Progenitor cell of endocrine pancreas (in vitro differentiated cells): ENCODE measurements at regions not wholly inside any gene's neighbourhood (a gene's known extent, or its start where the extent isn't known, plus 50 kb on each side); places are given as distances from the start of the nearest gene placed in this dataset.

Experiments
- DNase-seq: peaks from one replicate; pipeline ENCODE4 v3.0.0; 2021; ENCODE audit warnings: low spot score; ENCODE audit not compliant: unreplicated experiment
- H3K27ac Mint-ChIP-seq: 2 replicates; pipeline ENCODE4 v1.8.0; 2021; ENCODE audit warnings: mild to moderate bottlenecking, moderate library complexity, mixed read lengths
- H3K27me3 Mint-ChIP-seq: 2 replicates; pipeline ENCODE4 v1.8.0; 2021; ENCODE audit warnings: mixed read lengths
- H3K36me3 Mint-ChIP-seq: 2 replicates; pipeline ENCODE4 v1.8.0; 2022; ENCODE audit warnings: mixed read lengths; ENCODE audit not compliant: insufficient read depth
- H3K4me1 Mint-ChIP-seq: 2 replicates; pipeline ENCODE4 v1.8.0; 2021; ENCODE audit warnings: low read depth, mixed read lengths
- H3K4me3 Mint-ChIP-seq: 2 replicates; pipeline ENCODE4 v1.8.0; 2021; ENCODE audit warnings: low read depth, mild to moderate bottlenecking, moderate library complexity, mixed read lengths
- H3K9me3 Mint-ChIP-seq: 2 replicates; pipeline ENCODE4 v1.8.0; 2021; ENCODE audit warnings: low read depth, mixed read lengths
- CTCF ChIP-seq: fragments of 200-600 bp; sonication (generic); IDR thresholded peaks from one replicate; pipeline ENCODE4 v1.5.0; 2021; ENCODE audit warnings: antibody characterized with exemption, mild to moderate bottlenecking; ENCODE audit not compliant: unreplicated experiment

- Mint-ChIP-seq H3K9me3 (no peaks in the 10 kb centered on the region), H3K36me3 (no peaks in the 10 kb centered on the region), H3K4me1 (no peaks in the 10 kb centered on the region), H3K27me3 (peaks cover 26% of the 10 kb centered on the region), H3K27ac (no peak overlapping the region), H3K4me3 (no peak overlapping the region)
- no peak for DNase-seq
- no peak for TF ChIP-seq CTCF
Measured at GRCh38 chr3:72338082-72338941, 509.9 kb downstream of the SHQ1 start.

GRCh38 chr3:72337480-72337855 lies 510.8 kb downstream of the SHQ1 start:
- Mint-ChIP-seq H3K36me3 (no peaks in the 10 kb centered on the region), H3K4me3 (no peak overlapping the region), H3K9me3 (no peaks in the 10 kb centered on the region), H3K27me3 (peaks cover 27% of the 10 kb centered on the region), H3K27ac (no peak overlapping the region), H3K4me1 (no peaks in the 10 kb centered on the region)
- TF ChIP-seq CTCF, result no peak
- no peak for DNase-seq

DNA sequence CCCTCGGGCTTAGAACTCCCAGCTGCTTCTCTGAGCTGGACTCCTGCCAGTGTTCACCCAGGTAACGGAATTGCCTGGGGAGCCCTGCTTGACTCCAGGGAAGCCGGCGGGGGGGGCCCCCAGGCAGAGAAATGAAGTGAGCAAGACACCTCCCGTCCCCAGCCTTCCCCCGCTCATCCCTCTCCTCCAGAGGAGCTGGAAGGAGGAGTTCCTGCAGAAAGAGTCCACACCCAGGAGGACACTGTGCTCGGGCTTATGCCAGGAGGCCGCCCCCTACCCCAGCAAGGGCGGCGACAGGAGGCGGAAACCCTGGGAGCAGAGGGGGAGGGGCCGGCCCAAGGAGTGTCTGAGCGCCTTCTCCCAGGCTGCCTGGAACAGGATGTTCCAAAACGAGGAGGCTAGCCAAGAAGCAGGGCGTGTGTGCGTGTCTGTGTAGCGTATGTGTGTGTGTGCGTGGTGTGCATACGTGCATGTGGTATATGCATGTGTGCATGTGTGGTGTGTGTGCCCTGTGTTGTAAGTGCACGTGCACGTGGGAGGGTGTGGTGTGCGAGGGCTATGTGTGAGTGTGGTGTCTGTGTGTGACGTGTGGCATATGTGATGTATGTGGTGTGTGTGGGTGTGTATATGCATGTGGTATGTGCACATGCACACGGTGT lies 511.3 kb downstream of the SHQ1 start:
- DNase-seq, result no peak
- peaks cover 32% of the 10 kb centered on the region for H3K27me3 Mint-ChIP-seq
- H3K4me3 Mint-ChIP-seq, result no peak overlapping the region
- H3K4me1 Mint-ChIP-seq, result no peaks in the 10 kb centered on the region
- H3K36me3 Mint-ChIP-seq, result no peaks in the 10 kb centered on the region
- TF ChIP-seq CTCF, result no peak
- no peak overlapping the region for H3K27ac Mint-ChIP-seq
- no peaks in the 10 kb centered on the region for H3K9me3 Mint-ChIP-seq

DNA sequence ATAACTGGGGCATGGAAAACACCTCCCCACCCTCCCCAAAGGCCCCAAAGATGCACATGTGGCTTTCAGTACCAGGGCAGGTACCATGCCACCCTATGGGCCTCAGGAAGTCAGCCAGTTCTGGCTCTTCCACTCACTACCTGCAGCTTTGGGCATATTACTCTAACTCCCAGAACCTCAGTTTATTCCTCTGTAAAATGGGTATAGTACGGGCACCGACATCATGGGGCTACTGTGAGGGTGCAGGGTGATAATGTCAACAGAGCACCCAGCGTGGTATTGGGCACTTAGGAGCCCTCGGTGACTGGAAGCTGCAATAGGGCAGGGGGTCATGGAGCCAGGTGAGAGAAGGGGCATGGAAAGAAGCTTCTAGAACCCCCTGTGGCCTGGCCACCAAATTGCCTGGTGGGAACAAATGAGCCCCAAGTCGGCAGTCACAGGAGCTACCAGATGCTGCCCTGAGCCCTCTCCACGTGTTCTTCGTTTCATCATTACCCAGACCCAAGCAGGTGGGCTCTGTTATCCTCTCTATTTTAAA lies 512.1 kb downstream of the SHQ1 start:
- Mint-ChIP-seq H3K4me3 (no peak overlapping the region), H3K27ac (no peak overlapping the region), H3K27me3 (peaks cover 33% of the 10 kb centered on the region), H3K36me3 (no peaks in the 10 kb centered on the region), H3K4me1 (no peaks in the 10 kb centered on the region), H3K9me3 (no peaks in the 10 kb centered on the region)
- DNase-seq, result no peak
- TF ChIP-seq CTCF, result no peak

DNA sequence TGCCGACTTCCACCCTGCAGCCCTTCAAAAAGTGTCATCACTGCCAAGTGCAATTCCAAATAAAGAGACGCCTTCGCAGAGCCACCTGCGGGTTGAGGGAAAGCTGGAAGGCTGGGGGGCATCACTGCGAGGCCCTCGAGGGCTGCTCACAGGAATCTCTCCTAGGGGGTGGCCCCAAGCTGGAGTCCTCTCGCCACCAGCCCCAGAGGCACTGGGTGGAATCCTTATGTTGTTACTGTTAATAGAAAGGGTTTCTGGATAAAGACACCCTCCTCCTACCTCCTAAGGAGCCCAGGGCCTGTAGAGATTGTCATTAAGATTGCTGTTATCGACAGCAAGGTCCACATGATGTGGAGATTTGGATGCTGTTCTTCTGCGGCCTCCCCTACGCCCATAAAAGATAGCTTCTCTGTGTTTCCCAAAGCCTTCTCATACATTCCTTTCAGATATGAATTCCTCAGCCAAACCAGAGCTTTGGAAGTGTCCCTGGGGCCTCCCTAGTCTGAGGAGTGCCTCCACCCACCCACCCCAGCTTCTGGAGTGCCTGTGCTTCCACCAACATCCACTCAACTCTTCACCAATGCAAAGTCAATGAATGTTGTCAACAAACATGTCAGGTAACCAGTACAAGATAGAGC lies 512.7 kb downstream of the SHQ1 start:
- Mint-ChIP-seq H3K9me3 (no peaks in the 10 kb centered on the region), H3K4me1 (no peaks in the 10 kb centered on the region), H3K27ac (no peak overlapping the region), H3K36me3 (no peaks in the 10 kb centered on the region), H3K27me3 (peaks cover 37% of the 10 kb centered on the region), H3K4me3 (no peak overlapping the region)
- DNase-seq, result no peak
- TF ChIP-seq CTCF, result no peak
